GM10248 (cell line): ENCODE measurements at regions not wholly inside any gene's neighbourhood (a gene's known extent, or its start where the extent isn't known, plus 50 kb on each side); places are given as distances from the start of the nearest gene placed in this dataset.
"Not testable (repeated sequence)": the region's sequence is repeated elsewhere in the genome, so short reads cannot be mapped to it uniquely, and the experiment has no call there.

Experiments used
- CTCF ChIA-PET: fragments of 300-600 bp; sonication (Branson Sonifier 250); formaldehyde crosslinking; extraction: SDS; loops from one replicate; lab custom pipeline; 2021; ENCODE audit warnings: antibody characterized with exemption; lab: Yijun Ruan, JAX
- POLR2A ChIA-PET: fragments of 350-650 bp; sonication (Branson Sonifier 250); formaldehyde crosslinking; extraction: SDS; loops from one replicate; lab custom pipeline; 2020; ENCODE audit warnings: antibody characterized with exemption; lab: Yijun Ruan, JAX
- DNase-seq: peaks from one replicate; pipeline ENCODE4 v3.0.0; 2012; ENCODE audit errors: extremely low spot score
- TF ChIP-seq, protein P1 (sequence below): IDR thresholded peaks from 2 replicates; pipeline ENCODE4 v1.5.1; 2012; ENCODE audit warnings: mild to moderate bottlenecking, low read depth; ENCODE audit errors: extremely low read depth, missing control alignments, control extremely low read depth

DNA sequence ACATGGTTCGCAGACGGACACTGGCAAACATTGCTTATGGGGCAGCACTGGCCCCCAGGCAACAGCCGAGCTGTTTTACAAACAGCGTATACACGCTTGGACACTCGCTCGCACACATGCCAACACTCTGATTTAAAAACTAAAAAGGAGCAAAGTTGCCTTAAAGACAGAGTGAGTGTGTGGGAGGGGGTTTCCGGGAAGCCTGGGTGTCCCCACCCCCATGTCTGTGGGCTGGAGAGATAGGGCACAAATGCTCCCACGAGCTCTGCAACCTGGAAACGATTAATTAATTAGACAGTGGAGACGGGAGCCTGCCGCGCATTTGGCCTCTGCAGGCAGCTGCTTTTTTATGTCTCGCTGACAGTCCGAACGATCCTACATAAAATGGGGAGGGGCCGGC is 107.9 kb upstream of the ZNF469 start:
- TF ChIP-seq, protein P1, sequence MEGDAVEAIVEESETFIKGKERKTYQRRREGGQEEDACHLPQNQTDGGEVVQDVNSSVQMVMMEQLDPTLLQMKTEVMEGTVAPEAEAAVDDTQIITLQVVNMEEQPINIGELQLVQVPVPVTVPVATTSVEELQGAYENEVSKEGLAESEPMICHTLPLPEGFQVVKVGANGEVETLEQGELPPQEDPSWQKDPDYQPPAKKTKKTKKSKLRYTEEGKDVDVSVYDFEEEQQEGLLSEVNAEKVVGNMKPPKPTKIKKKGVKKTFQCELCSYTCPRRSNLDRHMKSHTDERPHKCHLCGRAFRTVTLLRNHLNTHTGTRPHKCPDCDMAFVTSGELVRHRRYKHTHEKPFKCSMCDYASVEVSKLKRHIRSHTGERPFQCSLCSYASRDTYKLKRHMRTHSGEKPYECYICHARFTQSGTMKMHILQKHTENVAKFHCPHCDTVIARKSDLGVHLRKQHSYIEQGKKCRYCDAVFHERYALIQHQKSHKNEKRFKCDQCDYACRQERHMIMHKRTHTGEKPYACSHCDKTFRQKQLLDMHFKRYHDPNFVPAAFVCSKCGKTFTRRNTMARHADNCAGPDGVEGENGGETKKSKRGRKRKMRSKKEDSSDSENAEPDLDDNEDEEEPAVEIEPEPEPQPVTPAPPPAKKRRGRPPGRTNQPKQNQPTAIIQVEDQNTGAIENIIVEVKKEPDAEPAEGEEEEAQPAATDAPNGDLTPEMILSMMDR: no peak
- DNase-seq: no peak
- CTCF ChIA-PET: no interaction called here
- POLR2A ChIA-PET: no interaction called here

DNA sequence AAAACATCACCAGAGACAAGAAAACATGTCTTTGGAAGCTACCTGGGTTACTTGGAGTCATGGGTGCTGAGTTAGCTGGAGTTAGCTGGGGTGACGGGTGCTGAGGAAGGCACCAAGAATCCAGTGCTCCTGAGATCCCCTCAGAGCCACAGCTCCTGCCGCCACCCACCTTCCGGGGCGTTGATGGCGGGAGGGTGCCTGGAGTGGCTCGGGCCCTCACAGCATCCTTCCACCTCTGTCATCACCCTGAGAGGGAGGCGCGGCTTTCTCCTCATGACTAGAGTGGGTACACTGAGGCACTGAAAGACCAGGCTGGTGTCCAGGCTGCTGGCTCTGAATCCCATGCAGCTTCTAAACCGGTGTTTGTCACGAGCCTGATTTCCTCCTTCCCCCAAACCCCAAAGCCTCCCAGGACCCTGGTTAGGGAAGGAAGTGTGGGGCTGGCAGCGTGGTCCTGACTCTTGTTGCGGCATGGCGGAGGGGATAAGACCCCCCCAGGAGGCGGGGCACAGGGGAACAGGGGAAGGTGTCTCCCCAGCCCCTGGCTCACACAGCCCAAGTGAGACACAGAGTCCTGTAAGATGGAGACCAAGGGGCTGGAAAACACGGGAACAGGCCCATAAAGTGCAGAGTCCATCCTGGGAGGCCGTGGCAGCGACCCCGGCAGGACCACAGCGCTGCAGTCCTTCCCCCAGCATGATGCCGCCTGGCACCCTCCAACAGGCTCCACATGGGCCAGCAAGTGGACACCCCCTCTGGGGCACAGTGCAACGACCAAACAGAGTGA is 107.2 kb upstream of the ZNF469 start:
- DNase-seq, CTCF ChIA-PET, POLR2A ChIA-PET: not testable (repeated sequence)

DNA sequence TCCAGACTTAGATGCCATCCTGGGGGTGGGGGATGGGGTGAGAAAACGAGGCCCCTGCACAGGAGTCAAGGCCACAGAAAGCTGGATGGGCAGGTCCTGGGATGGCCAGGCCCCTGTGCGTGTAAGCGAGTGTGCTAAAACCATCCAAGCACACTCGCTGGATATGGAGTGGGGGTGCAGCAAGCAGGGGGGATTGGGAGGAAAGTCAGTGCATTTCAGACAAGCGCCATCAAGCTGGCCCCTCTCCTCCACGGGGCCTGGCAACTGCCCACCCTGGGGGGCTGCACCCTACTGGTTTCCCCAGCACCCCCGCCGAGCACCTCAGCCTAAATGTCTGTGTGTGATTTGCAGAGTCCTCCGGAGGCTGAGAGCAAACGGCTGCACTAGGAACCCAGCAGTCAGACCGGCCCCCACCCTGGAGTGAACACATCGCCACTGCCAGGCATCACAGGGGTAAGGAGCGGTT is 106.6 kb upstream of the ZNF469 start:
- CTCF ChIA-PET, DNase-seq, POLR2A ChIA-PET: not testable (repeated sequence)

DNA sequence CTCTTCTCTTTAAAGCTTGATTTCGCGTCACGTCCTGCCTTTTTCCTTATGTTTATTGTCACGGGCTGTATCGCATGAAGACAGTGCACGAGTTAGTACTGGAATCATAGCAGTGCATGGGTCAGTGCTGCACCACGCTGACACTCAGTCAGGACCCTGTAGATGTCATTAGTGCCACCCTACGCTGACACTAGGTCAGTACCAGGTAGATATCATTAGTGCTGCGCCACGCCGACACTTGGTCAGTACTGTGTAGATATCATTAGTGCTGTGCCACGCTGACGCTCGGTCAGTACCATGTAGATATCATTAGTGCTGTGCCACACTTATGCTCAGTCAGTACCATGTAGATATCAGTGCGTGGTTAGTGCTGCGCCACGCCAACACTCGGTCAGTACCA is 106.2 kb upstream of the ZNF469 start:
- ChIA-PET CTCF (no interaction called here), POLR2A (no interaction called here)
- DNase-seq: no peak
- TF ChIP-seq, protein P1: no peak

DNA sequence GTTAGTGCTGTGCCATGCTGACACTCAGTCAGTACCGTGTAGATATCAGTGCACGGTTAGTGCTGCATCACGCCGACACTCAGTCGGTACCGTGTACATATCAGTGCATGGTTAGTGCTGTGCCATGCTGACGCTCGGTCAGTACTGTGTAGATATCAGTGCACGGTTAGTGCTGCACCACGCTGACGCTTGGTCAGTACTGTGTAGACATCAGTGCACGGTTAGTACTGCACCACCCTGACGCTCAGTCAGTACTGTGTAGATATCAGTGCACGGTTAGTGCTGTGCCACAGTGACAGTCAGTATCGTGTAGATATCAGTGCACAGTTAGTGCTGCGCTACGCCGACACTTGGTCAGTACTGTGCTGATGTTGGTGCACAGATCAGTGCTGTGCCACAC is 102.8 kb upstream of the ZNF469 start:
- CTCF ChIA-PET: no interaction called here
- TF ChIP-seq, protein P1: no peak
- DNase-seq: no peak
- POLR2A ChIA-PET: no interaction called here

DNA sequence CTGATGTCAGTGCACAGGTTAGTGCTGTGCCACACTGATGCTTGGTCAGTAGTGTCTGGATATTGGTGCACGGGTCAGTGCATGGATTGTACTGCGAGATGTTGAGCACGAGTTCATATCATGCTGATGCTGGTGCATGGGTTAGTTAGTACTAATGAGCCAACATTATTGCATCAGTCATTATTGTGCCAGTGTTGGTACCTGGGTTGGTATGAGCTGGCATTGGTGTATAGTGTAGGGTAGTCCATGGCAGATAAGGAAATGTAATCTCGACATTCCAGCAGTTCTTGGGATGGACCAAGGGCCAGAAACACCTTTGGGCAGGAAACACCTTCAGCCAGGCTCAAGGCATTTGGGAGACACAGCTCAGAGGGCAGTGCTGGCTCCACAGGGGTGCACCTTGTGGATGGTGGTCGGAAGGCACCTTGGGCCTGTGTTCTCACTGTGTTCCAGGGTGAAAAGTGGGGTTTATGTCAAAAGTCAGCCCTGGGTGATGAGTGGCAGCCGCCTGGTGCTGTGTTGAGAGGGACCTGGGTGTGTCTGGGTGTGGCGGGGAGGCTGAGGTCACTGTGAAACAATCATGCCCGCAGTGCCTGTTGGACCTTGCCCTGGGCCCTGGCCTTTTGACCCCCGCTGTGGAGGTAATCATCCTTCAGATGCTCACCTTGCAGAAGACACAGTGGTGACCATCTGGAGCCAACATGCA is 100.7 kb upstream of the ZNF469 start:
- TF ChIP-seq, protein P1: no peak
- ChIA-PET POLR2A (no interaction called here), CTCF (no interaction called here)
- no peak for DNase-seq

DNA sequence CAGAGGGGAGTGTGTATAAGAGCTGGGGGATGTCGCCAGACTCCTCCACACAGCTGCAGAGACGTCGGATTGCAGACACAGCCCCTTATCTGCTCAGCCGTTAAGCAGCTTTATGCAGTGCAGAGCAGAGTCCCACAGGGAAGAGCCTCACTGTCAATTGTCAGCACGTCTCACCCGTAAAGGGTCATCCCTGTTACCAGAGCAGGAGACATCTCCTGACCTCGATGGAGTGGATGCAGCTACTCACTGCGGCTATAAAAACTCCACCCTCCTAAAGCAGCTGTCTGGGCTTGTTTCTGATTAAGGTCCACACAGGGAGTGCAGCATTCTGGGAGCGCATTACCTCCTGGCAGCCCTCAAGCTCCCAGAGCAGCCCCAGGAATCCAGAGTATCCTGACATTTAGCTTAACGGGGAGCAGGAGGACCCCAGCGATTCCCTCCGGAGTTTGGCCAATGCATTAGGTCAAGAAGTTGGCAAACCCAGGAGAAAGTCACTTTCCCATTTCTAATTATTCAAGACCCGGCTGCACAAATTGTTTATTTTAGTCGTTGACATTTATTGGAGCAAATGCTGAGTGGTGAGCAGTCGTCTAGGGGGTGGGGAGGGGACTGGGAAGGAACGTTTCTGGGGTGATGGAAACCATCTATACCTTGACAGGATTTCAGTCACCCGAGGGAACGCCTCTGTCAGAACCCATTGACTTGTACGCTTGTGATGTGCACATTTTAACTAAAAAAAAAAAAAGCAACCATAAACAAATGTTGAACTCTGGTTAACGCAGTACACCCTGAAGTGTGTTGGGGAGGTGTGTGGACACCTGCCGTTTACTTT is 100.0 kb upstream of the ZNF469 start:
- TF ChIP-seq, protein P1: no peak
- no peak for DNase-seq
- ChIA-PET POLR2A (no interaction called here), CTCF (no interaction called here)
